SU-DHL-6 (cell line): ENCODE measurements at regions not wholly inside any gene's neighbourhood (a gene's known extent, or its start where the extent isn't known, plus 50 kb on each side); places are given as distances from the start of the nearest gene placed in this dataset.

Experiments
- CTCF ChIP-seq: fragments of 200-600 bp; sonication (generic); IDR thresholded peaks from one replicate; pipeline ENCODE4 v1.5.1; 2017; ENCODE audit warnings: antibody characterized with exemption, mild to moderate bottlenecking, low read length, moderate library complexity; ENCODE audit not compliant: insufficient read depth, poor library complexity, severe bottlenecking
- EZH2phosphoT487 ChIP-seq: fragments of 200-600 bp; sonication (generic), shearing (Covaris generic); conservative IDR thresholded peaks from 2 replicates; pipeline ENCODE4 v1.6.1; 2018; ENCODE audit warnings: mild to moderate bottlenecking, antibody characterized with exemption, low read length, moderate library complexity, mixed read lengths

GRCh38 chr2:136219341-136219740 is 101.4 kb upstream of the CXCR4 start:
- no peak for TF ChIP-seq CTCF
- TF ChIP-seq EZH2phosphoT487 = no peak
